ENCODE measurements at regions not wholly inside any gene's neighbourhood (a gene's known extent, or its start where the extent isn't known, plus 50 kb on each side); places are given as distances from the start of the nearest gene placed in this dataset.

GRCh38 chr13:53206455-53206854, 177.8 kb downstream of the OLFM4 start:
- TF ChIP-seq POLR2A (IDR thresholded peaks at IDR 0.05), result no peak
- TF ChIP-seq, protein P1, sequence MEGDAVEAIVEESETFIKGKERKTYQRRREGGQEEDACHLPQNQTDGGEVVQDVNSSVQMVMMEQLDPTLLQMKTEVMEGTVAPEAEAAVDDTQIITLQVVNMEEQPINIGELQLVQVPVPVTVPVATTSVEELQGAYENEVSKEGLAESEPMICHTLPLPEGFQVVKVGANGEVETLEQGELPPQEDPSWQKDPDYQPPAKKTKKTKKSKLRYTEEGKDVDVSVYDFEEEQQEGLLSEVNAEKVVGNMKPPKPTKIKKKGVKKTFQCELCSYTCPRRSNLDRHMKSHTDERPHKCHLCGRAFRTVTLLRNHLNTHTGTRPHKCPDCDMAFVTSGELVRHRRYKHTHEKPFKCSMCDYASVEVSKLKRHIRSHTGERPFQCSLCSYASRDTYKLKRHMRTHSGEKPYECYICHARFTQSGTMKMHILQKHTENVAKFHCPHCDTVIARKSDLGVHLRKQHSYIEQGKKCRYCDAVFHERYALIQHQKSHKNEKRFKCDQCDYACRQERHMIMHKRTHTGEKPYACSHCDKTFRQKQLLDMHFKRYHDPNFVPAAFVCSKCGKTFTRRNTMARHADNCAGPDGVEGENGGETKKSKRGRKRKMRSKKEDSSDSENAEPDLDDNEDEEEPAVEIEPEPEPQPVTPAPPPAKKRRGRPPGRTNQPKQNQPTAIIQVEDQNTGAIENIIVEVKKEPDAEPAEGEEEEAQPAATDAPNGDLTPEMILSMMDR (IDR thresholded peaks at IDR 0.05), result peak in 5 of 12 donors; percentile 11 to 39 (median 14)
